ENCODE measurements at regions not wholly inside any gene's neighbourhood (a gene's known extent, or its start where the extent isn't known, plus 50 kb on each side); places are given as distances from the start of the nearest gene placed in this dataset.

GRCh38 chr7:118079369-118079768 is 104.6 kb upstream of the LSM8 start:
- DNase-seq (ENCODE audit: low read depth in 2 of 2) = no peak

- peak; percentile 20 to 32 for DNase-seq (ENCODE audit: low read depth in 2 of 2)
Observed at GRCh38 chr7:118080947-118081346, 103.0 kb upstream of the LSM8 start.

GRCh38 chr7:118082506-118082905 is 101.5 kb upstream of the LSM8 start:
- DNase-seq (ENCODE audit: low read depth in 2 of 2) = no peak

GRCh38 chr7:118085000-118085399 is 99.0 kb upstream of the LSM8 start:
- no peak for DNase-seq (ENCODE audit: low read depth in 2 of 2)

GRCh38 chr7:118087126-118087525 is 96.8 kb upstream of the LSM8 start:
- no peak for DNase-seq (ENCODE audit: low read depth in 2 of 2)

- DNase-seq (ENCODE audit: low read depth in 2 of 2) = no peak
Observed at GRCh38 chr7:118094044-118094443, 89.9 kb upstream of the LSM8 start.

- DNase-seq (ENCODE audit: low read depth in 2 of 2) = no peak
Observed at GRCh38 chr7:118104812-118105441, 79.0 kb upstream of the LSM8 start.

- no peak for DNase-seq (ENCODE audit: low read depth in 2 of 2)
Observed at GRCh38 chr7:118109607-118110006, 74.4 kb upstream of the LSM8 start.

GRCh38 chr7:118110178-118110925 is 73.6 kb upstream of the LSM8 start:
- DNase-seq (ENCODE audit: low read depth in 2 of 2) = no peak

GRCh38 chr7:118111347-118111746 is 72.6 kb upstream of the LSM8 start:
- DNase-seq (ENCODE audit: low read depth in 2 of 2) = no peak

- no peak for DNase-seq (ENCODE audit: low read depth in 2 of 2)
Observed at GRCh38 chr7:118114175-118114574, 69.8 kb upstream of the LSM8 start.

GRCh38 chr7:118129041-118129795 is 54.7 kb upstream of the LSM8 start:
- DNase-seq (ENCODE audit: low read depth in 2 of 2) = no peak

GRCh38 chr7:118132764-118133163 is 51.2 kb upstream of the LSM8 start:
- no peak for DNase-seq (ENCODE audit: low read depth in 2 of 2)

Measured in stimulated activated CD4-positive, alpha-beta T cell treated with anti-CD3 and anti-CD28 coated beads, Interleukin-4, amount 100 ng/mL, for 48 hours (primary cell).